Renal cortex interstitium (tissue), 11 donors: ENCODE measurements at regions not wholly inside any gene's neighbourhood (a gene's known extent, or its start where the extent isn't known, plus 50 kb on each side); places are given as distances from the start of the nearest gene placed in this dataset.
"Not testable (repeated sequence)": the region's sequence is repeated elsewhere in the genome, so short reads cannot be mapped to it uniquely, and the experiment has no call there.

Experiments used
- DNase-seq, 11 donors: peaks; one replicate each; pipeline ENCODE4 v3.0.0-alpha.2; 2013; ENCODE audit warnings: low read depth in 9 of 11, low spot score in 4 of 11; ENCODE audit errors: extremely low read depth in 1 of 11

GRCh38 chr2:215737477-215737876, 275.9 kb downstream of the MREG start:
- no peak for DNase-seq

DNA sequence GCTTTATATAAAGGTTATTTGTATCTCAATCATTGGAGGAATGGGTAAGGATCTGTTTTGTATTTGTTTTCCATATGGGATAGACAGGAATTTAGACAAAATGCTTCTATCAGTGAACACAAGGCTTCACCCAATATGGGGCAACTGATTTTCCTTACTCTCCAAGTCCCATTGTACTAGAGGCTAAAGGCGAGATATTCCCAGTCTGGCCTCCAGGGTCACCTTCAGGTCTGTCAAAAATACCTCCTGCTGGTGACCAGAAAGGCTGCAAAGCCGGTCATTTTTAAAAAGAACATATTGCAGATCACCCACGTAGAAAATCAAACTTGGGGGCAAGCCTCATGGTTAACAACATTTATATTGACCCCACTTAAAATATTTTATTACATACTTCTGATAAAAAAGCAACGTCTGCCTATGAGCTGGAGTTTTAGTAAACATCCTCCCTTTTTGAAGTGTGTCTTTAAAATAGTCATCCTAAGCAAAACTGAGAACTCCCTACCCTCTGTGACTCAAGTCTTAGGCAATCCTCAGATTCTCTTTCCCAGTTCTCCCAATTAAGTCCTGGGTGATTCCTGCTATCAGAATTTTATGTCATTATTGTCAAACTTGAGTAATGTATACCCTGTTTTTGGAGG, 276.6 kb downstream of the MREG start:
- no peak for DNase-seq

DNA sequence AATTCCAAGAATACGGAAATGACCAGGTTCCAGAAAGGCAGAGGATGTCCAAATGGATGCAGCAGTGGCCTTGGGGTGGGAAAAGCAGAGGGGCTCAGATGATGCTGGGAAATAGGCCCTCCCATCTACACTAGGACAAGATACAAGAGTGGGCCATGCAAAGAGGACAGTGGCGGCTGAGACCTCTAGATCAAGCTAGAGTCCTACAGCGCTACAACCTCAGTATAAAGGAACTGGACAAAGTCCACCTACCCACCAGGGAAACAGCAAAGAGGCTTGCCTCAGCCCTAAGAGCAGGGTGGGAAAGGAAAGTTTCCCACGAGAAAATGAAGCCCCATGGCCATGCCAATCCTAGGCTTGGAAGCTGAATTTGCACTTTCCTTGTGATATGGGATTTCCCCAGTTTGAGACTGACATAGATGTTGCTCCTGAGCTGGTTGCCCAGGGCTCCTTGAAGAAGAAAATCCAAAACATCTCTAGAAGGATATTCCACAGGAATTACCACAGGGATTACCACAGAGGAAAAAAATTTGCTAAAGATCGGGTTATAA, 282.2 kb downstream of the MREG start:
- DNase-seq = no peak

DNA sequence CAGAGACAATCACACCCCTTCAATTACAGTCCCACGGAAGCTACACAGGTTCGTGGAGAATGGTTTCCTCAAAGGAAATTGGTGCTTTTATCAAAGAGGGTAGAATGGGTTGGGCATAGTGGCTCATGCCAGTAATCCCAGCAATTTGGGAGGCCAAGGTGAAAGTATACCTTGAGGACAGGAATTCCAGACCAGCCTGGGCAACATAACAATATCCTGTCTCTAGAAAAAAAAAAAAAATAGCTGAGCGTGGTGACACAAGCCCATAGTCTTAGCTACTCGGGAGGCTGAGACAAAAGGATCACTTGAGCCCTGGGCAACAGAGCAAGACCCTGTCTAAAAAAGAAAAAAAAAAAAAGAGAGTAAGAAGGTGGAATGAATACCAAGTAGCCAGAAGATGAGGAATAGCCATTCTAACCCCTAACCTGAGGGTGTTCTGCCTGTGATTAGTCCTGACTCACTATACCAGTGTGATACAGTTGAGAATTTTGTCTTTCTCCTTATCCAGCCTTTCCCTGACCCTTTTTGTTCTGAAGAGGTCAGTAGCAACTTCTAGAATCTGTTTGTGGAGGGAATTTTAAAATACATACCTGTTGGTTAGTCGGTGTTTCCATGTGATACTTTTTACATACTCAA, 283.2 kb downstream of the MREG start:
- DNase-seq = no peak

DNA sequence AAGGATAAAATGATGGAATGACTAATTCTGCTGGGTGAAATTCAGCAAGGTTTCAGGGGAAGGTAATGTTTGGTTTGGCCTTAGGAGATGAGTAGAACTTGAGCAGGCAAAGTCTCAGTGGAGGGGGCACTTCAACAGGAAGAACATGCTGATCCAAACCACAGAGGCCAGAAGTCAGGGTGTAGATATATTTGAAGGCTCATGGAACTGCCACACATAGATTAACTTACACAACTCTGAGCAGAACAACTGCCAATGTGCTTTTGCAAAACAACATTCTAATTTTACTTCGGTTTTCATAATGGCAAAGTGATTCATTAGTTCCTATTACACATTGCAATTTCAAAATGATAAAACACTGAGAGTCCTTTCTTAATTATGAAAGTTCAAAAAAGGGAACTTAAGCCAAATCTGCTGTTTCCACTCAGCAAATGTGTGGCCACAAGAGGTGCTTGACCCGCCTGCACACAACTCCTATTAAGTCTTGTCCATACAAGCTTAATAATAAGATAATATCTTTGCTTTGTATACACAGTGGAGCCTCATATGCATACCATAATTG, 284.8 kb downstream of the MREG start:
- DNase-seq = no peak

GRCh38 chr2:215727507-215728503, 285.5 kb downstream of the MREG start:
- DNase-seq = no peak

DNA sequence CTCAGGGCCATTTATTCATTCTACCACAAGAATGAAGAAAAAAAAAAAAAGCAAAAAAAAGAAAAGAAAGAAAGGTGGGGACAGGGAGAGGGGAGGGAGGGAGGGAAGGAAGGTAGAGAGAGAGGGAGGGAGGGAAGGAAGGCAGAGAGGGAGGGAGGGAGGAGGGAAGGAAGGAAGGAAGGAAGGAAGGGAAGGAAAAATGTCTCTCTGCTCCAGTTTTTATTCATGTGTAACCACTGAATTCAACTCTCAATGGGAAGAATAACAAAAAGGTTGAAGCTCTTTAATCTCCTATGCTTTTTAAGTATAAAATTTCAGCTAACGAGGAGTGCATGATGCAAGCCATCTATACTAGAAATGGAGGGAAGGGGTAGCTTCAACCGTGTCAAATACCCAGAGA, 287.3 kb downstream of the MREG start:
- no peak for DNase-seq

DNA sequence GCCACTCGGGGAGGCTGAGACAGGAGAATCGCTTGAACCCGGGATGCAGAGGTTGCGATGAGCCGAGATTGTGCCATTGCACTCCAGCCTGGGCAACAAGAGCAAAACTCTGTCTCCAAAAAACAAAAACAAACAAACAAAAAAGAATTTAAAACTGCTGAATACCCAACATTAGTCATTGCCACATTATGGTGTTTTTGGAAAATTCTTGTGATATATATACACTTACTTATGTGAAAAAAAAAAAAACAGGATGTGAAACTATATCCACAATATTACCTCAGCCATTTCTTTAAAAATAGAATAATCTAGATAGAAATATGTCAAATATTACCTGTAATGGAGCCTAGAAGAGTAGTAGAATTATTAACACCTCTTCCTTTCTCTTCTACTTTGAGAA, 288.3 kb upstream of the FN1 start:
- no peak for DNase-seq

GRCh38 chr2:215723631-215724011, 287.8 kb upstream of the FN1 start:
- DNase-seq = no peak

GRCh38 chr2:215722986-215723630, 287.2 kb upstream of the FN1 start:
- DNase-seq = no peak

DNA sequence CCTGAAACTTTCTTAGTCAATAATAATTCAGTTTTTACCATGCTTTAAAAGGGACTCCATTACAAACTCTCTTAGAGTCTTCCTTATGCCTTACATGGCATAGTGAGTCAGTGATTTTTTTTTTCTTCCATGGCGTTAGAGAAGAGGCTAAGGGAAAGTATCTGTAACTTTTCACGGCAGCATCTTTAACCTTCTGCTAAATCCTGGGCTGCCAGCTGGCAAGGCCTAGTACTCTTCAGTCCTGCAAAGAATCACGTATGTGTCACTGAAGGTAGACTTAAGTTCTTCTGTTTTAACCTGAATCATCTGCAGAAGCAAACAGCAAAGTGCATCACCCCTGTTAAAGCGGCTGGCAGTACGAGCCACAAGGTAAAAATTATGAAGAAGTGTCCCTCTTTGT, 286.3 kb upstream of the FN1 start:
- DNase-seq = no peak

DNA sequence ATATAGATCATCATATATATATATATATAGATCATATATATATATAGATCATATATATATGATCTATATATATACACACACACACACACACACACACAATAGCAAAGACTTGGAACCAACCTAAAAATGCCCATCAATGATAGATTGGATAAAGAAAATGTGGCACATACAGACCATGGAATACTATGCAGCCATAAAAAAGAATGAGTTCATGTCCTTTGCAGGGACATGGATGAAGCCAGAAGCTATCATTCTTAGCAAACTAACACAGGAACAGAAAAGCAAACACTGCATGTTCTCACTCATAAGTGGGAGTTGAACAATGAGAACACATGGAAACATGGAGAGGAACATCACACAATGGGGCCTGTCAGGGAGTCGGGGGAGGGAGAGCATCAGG, 285.6 kb upstream of the FN1 start:
- DNase-seq = not testable (repeated sequence)

DNA sequence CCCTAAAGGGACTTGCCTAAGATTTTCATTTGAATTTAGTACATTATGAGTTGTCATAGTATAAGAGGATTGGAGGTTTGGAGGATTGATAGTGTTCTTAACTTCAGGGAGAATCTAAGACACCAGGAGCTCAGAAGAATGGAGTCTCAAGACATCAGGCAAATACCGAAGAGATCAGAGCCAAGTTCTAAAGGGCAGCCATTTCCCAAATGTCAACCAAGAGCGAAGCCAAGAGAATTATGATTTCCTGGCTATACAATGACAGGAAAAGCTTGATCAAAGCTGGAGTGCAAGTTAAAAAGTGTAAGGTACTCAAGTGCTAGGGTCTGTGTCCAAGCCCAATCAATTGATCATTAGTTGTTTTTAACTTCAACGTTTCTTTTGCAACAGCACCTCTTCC, 283.0 kb upstream of the FN1 start:
- DNase-seq = no peak

DNA sequence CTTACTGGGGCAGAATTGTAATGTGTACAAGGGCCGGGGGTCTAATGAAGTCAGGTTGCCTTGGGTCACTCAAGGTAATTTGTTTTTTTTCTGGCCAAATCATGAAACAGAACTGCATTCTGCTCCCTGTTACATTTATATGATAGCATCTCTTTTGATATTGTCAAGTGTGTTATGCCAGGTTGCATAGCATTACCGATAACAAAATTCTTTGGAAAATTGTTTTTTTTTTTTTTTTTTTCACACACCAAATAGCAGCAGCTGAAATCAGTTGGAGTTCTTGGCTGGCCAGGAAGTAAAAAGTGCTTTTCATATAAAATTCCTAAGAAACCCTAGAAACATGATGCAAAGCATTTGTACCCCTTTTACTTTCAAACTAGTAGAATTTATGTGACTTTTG, 282.6 kb upstream of the FN1 start:
- DNase-seq = no peak

DNA sequence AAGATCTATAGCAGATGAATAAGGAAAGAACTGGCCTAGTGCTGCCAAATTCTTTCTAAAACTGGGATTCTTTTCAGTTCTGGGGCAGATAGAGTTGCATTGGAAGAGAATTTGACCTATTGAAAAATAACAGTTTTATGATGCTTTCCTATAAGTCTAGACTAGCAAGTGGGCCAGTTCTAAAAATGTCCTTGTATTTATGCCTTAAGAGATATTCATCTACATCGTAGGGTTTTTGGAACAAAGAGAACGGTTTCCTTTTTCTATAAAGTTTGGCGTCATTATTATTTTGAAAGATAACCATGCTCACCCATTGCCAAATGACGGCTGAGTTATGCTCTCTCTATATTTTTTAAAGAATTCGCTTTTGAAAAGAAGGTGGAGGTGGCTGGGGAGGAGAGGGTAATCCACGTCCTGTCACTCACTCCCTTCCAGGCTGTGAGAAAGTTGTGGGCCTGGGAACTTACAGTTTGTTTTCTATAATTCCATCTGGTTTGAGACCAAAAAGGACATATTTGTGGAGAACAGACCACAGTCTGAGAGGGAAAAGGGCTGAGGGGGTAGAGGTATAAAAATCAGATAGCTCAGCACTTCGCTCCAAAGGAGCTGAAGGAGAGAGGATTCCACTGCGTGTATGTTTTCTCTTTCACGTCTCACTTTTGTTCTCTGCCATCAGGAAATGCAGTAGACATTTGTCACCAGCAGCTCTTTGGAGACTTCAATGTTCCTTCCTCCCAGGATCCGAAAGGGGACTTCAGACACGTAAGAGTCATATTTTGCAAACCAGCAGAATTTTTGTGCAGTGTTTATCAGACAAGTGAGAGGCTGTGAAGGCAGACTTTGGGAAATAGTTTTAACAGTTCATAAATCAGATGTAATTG, 281.9 kb upstream of the FN1 start:
- DNase-seq = no peak

GRCh38 chr2:215716956-215717355, 281.1 kb upstream of the FN1 start:
- no peak for DNase-seq

GRCh38 chr2:215712871-215713790, 277.3 kb upstream of the FN1 start:
- DNase-seq = no peak
